GM21360 (cell line): ENCODE measurements at regions not wholly inside any gene's neighbourhood (a gene's known extent, or its start where the extent isn't known, plus 50 kb on each side); places are given as distances from the start of the nearest gene placed in this dataset.
"Not testable (repeated sequence)": the region's sequence is repeated elsewhere in the genome, so short reads cannot be mapped to it uniquely, and the experiment has no call there.

ENCODE experiments used
- ATAC-seq: cut with Tn5 transposase; IDR thresholded peaks from one replicate; pipeline ENCODE4 v1.9.1; 2021; ENCODE audit warnings: mild to moderate bottlenecking, moderate library complexity; ENCODE audit not compliant: unreplicated experiment

GRCh38 chr9:33623658-33624586 is 99.9 kb downstream of the ANKRD18B start:
- no peak for ATAC-seq

DNA sequence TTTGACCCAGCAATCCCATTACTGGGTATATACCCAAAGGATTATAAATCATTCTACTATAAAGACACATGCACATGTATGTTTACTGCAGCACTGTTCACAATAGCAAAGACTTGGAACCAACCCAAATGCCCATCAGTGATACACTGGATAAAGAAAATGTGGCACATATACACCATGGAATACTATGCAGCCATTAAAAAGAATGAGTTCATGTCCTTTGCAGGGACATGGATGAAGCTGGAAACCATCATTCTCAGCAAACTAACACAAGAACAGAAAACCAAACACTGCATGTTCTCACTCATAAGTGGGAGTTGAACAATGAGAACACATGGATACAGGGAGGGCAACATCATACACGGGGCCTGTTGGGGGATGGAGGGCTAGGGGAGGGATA is 104.3 kb downstream of the ANKRD18B start:
- not testable (repeated sequence) for ATAC-seq

GRCh38 chr9:33628865-33629410 is 104.9 kb downstream of the ANKRD18B start:
- no peak for ATAC-seq

DNA sequence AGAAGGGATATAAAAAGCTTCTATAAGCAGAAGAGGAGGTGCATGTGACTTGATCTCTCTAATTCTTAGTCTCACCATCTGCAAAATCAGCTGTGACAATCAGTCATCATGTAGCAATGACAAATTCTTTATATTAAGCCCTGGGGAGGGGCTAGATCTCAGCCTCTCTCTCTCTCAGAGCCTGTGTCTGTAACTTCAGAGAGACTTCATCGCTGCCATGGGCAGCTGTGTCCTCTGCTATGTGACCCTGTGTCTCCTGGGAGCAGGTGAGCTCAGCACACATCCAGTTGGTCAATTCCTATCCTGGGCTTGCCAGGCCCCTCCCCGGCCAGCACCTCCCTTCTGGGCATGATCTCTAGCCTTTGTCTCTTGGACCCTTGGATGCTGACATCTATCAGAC is 109.6 kb downstream of the ANKRD18B start:
- ATAC-seq: no peak

- no peak for ATAC-seq
Observed at GRCh38 chr9:33637881-33638280, 113.8 kb downstream of the ANKRD18B start.

- ATAC-seq: no peak
Observed at GRCh38 chr9:33638391-33638915, 114.4 kb downstream of the ANKRD18B start.

DNA sequence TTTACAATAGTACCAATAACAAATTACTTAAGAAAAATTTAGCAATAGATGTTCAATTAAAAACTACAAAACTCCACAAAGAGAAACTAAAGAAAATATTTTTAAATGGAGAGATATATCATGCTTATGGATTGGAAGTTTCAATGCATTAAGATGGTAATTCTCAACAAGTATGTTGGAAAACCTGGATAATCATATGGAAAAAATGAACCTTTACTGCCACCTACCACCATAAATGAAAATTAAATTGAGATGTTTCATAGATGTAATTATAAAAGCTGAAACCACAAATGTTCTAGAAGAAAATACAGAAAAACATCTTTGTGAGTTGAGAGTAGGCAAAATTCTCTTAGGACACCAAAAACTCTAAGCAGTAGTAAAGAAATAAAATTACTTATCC is 121.7 kb downstream of the ANKRD18B start:
- ATAC-seq: no peak

- no peak for ATAC-seq
Observed at GRCh38 chr9:33649463-33649862, 125.4 kb downstream of the ANKRD18B start.

GRCh38 chr9:33651125-33651524 is 127.1 kb downstream of the ANKRD18B start:
- ATAC-seq: no peak

DNA sequence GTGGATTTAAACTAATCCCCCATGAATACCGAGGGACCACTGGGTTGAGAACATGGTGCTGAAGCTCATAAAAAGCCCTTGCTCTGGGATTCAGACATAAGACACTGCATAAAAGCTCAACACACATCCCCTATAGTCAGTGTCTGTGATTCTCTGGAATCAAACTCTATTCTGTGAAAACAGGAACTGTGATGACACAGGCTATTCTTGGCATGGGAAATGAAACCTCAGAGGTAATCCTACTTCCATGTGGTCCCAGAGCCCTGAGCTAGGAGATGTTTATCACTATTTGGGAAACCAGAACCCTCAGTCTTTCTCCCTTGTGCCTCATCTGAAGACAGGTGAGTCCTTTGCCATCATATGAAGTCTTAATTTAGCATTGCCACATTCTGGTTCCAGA is 135.4 kb upstream of the PRSS3 start:
- no peak for ATAC-seq

GRCh38 chr9:33660772-33661171 is 134.6 kb upstream of the PRSS3 start:
- ATAC-seq: no peak

- no peak for ATAC-seq
Observed at GRCh38 chr9:33661176-33661575, 134.2 kb upstream of the PRSS3 start.

DNA sequence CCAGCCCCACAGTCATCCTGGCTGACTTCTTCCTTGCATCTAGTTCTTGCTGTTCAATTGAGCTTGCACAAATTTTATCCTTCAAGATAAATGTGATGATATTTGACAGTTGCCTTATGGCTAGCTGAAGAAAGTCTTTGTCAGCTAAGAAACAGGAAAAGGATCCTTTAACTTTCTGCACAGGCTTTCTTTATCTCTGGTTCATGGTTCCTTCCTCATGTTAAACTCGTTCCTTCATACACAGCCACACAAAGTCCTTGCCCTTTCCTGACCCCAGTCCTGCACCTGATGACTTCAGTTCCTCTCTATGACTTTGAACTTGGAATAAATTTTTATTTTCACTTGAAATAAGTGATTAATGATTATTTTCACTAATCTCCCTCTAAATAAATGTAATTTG is 132.5 kb upstream of the PRSS3 start:
- no peak for ATAC-seq

- not testable (repeated sequence) for ATAC-seq
Observed at GRCh38 chr9:33676194-33676745, 119.1 kb upstream of the PRSS3 start.

DNA sequence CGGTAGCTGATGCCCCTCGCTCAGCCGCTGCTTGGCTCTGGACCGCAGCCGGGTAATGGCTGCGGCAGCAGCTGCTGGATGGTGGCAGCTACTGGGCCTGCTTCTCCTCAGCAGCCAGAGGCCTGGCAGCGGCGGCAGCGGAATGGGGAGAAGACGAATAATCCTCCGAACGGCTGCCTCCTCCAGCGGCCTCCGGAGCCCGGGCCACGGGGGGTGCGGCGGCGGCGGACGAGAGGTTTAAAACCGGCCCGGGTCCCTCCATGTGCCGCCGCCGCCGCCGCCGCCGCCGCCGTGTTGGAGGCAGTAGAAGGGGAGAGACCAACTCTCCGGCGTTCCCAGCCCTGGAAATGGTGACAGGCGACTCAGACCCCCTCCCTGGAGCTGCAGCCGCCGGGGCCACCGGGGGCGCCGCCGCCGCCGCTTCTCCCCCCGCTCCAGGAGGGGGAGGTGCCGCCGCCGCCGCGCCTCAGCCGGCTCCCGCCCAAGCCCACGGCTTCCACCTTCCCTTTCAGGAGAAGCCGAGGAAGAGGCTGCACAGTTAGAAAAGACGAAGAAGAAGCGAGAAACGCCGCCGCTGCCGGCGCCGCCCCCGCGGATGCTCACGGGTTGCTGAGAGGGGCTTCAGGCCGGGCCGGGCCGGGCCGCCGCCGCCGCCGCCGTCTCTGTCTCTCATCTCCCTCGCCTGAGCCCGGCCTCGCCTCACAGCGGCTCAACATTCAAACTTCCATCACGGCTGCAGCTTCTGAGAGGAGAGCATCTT is 118.4 kb upstream of the PRSS3 start:
- ATAC-seq: no peak

DNA sequence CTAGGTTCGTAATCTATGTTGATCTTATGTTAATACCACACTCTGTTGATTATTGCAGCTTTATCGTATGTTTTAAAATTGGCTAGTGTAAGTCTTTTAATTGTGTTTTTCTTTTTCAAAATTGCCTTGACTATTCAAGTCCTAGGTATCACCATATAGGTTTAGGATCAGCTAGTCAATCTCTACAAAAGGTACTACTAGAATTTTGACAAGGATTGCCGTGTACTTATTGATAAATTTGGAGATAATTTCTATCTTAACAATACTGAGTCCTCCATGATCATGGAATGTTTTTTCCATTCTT is 117.9 kb upstream of the PRSS3 start:
- no peak for ATAC-seq

DNA sequence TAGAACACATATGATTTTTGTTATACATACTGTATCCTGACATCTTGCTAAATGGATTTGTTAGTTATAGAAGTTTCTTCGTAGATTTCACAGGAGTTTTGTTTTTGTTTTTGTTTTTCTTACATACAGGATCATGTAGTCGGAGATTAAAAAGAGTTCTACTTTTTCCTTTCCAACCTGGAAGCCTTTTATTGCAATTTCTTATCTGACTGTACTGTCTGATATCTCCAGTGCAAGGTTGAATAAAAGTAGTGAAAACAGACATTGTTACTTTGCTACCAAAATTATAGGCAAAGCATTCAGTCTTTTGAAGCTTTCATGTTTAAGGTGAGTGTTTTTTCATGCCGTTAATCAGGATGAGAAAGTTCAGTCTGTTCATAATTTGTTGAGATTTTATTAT is 117.4 kb upstream of the PRSS3 start:
- no peak for ATAC-seq

GRCh38 chr9:33682551-33682950 is 112.8 kb upstream of the PRSS3 start:
- ATAC-seq: no peak

- no peak for ATAC-seq
Observed at GRCh38 chr9:33684831-33685230, 110.5 kb upstream of the PRSS3 start.

DNA sequence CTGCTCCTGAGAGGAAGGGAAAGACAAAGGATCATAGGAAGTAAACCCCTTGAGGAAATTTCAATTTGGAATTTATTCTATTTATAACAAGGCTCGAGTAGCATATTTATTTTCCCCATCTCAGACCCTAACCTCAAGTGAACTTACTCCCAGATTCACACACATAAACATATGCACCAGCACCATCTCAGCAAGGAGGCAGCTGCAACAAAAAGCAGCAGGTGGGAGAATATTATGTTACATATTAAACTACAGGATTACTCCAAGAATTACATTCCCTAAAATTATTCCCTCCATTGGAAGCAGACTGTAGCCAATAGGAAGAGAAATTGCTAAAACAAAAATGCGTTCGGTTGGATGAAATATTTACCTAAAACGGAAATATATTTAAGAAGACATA is 108.4 kb upstream of the PRSS3 start:
- no peak for ATAC-seq

GRCh38 chr9:33687779-33688178 is 107.6 kb upstream of the PRSS3 start:
- ATAC-seq: no peak
